MM.1S (cell line): ENCODE measurements at regions not wholly inside any gene's neighbourhood (a gene's known extent, or its start where the extent isn't known, plus 50 kb on each side); places are given as distances from the start of the nearest gene placed in this dataset.

Experiments
- DNase-seq: peaks from one replicate; pipeline ENCODE4 v3.0.0-alpha.2; 2015
- H2AFZ ChIP-seq: fragments of 300-600 bp; sonication (generic); 2 replicates; pipeline ENCODE4 v1.6.0; 2016; ENCODE audit warnings: antibody characterized with exemption, low read length
- H3F3A ChIP-seq: fragments of 300-600 bp; sonication (generic); 2 replicates; pipeline ENCODE4 v1.6.1; 2016; ENCODE audit warnings: mild to moderate bottlenecking, antibody characterized with exemption, low read length, moderate library complexity, mixed read lengths; ENCODE audit not compliant: insufficient read depth
- H3K27ac ChIP-seq: fragments of 300-600 bp; sonication (generic); 2 replicates; pipeline ENCODE4 v1.5.1; 2016; ENCODE audit warnings: mild to moderate bottlenecking, low read length
- H3K27me3 ChIP-seq: fragments of 300-600 bp; sonication (generic); replicated peaks from 2 replicates; pipeline ENCODE4 v1.6.0; 2016; ENCODE audit warnings: low read length; ENCODE audit not compliant: insufficient read depth
- H3K36me3 ChIP-seq: fragments of 300-600 bp; sonication (generic); replicated peaks from 2 replicates; pipeline ENCODE4 v1.6.1; 2016; ENCODE audit warnings: mild to moderate bottlenecking, low read length, mixed read lengths; ENCODE audit not compliant: insufficient read depth
- H3K4me1 ChIP-seq: fragments of 300-600 bp; sonication (generic); 2 replicates; pipeline ENCODE4 v1.6.1; 2016; ENCODE audit warnings: low read length, mixed read lengths
- H3K4me2 ChIP-seq: fragments of 300-600 bp; sonication (generic); 2 replicates; pipeline ENCODE4 v1.6.0; 2016; ENCODE audit warnings: low read depth, low read length
- H3K4me3 ChIP-seq: fragments of 300-600 bp; sonication (generic); 2 replicates; pipeline ENCODE4 v1.5.1; 2016; ENCODE audit warnings: low read length, mixed read lengths
- H3K79me2 ChIP-seq: fragments of 300-600 bp; sonication (generic); 2 replicates; pipeline ENCODE4 v1.6.1; 2016; ENCODE audit warnings: mixed run types, low read length, mixed read lengths
- H3K9ac ChIP-seq: fragments of 300-600 bp; sonication (generic); 2 replicates; pipeline ENCODE4 v1.6.1; 2016; ENCODE audit warnings: low read length, mixed read lengths
- H3K9me2 ChIP-seq: fragments of 300-600 bp; sonication (generic); replicated peaks from 2 replicates; pipeline ENCODE4 v1.6.1; 2016; ENCODE audit warnings: mild to moderate bottlenecking, low read length, mixed read lengths; ENCODE audit not compliant: insufficient read depth
- H3K9me3 ChIP-seq: fragments of 300-600 bp; sonication (generic); replicated peaks from 2 replicates; pipeline ENCODE4 v1.6.1; 2016; ENCODE audit warnings: mild to moderate bottlenecking, low read length, mixed read lengths; ENCODE audit not compliant: insufficient read depth
- H4K20me1 ChIP-seq: fragments of 300-600 bp; sonication (generic); 2 replicates; pipeline ENCODE4 v1.6.1; 2016; ENCODE audit warnings: mild to moderate bottlenecking, low read length, moderate library complexity, mixed read lengths; ENCODE audit not compliant: insufficient read depth
- EZH2 ChIP-seq: fragments of 300-600 bp; sonication (generic); optimal IDR thresholded peaks from 2 replicates; pipeline ENCODE3; 2017; ENCODE audit warnings: low read depth, mild to moderate bottlenecking, antibody characterized with exemption, low read length, mixed read lengths
- EZH2phosphoT487 ChIP-seq: fragments of 300-600 bp; sonication (generic); IDR thresholded peaks from 2 replicates; pipeline ENCODE4 v1.6.1; 2018; ENCODE audit warnings: antibody characterized with exemption, low read length
- TF ChIP-seq, protein P1 (sequence below): fragments of 300-600 bp; sonication (generic); IDR thresholded peaks from 2 replicates; pipeline ENCODE4 v1.5.1; 2016; ENCODE audit warnings: antibody characterized with exemption, low read length, mixed read lengths

DNA sequence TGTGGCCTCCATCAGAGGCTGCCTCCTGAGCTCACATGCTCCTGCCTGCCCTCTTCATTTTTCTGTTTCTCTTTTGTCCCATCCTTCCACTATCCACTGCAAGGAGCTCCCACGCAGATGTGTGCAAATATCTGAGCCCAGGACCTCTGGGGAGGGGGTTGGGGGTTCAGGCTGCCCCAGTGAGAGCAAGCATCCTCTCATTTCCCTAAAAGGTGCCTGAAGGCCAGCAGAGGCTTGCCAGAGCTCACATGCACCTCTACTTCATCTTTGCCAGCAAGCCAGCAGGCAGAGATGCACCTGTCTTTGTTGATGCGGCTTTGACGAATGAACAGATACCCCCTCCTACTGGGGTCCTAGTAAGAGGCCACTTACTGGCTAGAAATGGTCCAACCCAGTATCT, 128.8 kb downstream of the FGF9 start:
- H3K9me2 ChIP-seq = no peaks in the 10 kb centered on the region
- DNase-seq = no peak
- H3F3A ChIP-seq = no peaks in the 10 kb centered on the region
- H4K20me1 ChIP-seq = no peaks in the 10 kb centered on the region
- H3K9ac ChIP-seq = no peak overlapping the region
- H3K79me2 ChIP-seq = no peaks in the 10 kb centered on the region
- H2AFZ ChIP-seq = no peak overlapping the region
- H3K4me1 ChIP-seq = no peaks in the 10 kb centered on the region
- H3K9me3 ChIP-seq = no peaks in the 10 kb centered on the region
- H3K4me3 ChIP-seq = no peak overlapping the region
- H3K4me2 ChIP-seq = no peak overlapping the region
- no peak for TF ChIP-seq EZH2
- TF ChIP-seq, protein P1, sequence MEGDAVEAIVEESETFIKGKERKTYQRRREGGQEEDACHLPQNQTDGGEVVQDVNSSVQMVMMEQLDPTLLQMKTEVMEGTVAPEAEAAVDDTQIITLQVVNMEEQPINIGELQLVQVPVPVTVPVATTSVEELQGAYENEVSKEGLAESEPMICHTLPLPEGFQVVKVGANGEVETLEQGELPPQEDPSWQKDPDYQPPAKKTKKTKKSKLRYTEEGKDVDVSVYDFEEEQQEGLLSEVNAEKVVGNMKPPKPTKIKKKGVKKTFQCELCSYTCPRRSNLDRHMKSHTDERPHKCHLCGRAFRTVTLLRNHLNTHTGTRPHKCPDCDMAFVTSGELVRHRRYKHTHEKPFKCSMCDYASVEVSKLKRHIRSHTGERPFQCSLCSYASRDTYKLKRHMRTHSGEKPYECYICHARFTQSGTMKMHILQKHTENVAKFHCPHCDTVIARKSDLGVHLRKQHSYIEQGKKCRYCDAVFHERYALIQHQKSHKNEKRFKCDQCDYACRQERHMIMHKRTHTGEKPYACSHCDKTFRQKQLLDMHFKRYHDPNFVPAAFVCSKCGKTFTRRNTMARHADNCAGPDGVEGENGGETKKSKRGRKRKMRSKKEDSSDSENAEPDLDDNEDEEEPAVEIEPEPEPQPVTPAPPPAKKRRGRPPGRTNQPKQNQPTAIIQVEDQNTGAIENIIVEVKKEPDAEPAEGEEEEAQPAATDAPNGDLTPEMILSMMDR = no peak
- TF ChIP-seq EZH2phosphoT487 = no peak
- H3K27ac ChIP-seq = no peak overlapping the region
- no peaks in the 10 kb centered on the region for H3K36me3 ChIP-seq
- H3K27me3 ChIP-seq = no peaks in the 10 kb centered on the region

DNA sequence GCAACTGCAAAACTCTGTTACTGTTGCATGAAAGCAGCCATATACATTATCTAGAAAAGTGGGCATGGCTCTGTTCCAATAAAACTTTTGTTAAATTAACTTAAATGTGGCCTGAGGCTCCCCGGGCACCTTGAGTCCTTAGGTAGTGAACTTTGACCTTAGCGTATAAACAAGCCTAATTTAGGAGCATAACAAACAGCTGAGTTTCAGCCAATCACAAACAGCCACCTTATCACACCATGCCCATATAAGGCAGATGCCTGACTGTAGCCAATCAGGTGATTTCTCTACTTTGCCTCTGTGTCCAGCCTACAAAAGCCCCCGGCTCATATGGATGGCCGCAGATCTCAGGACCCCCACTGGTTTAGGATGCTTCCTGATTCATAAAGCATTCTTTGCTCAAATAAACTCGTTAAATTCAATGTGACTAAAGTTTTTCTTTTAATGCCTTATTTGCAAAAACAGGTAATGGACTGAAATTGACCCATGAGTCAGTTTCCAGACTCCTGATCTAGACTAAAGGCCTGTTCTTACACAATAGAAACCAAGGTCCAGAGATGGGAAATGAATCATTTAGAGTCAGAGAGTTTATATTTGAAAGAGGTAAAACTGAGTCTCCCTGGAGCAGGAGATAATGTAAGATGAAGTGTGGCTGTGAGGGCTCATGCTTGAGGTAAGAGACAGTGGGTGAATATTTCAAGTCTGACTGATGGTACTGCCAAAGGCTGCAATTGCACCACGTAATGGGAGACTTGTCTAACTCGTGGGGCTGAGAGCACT, 130.2 kb downstream of the FGF9 start:
- no peak overlapping the region for H3K4me3 ChIP-seq
- no peaks in the 10 kb centered on the region for H4K20me1 ChIP-seq
- no peaks in the 10 kb centered on the region for H3K9me3 ChIP-seq
- no peaks in the 10 kb centered on the region for H3F3A ChIP-seq
- no peak overlapping the region for H3K4me2 ChIP-seq
- no peaks in the 10 kb centered on the region for H3K9me2 ChIP-seq
- H3K27ac ChIP-seq = no peak overlapping the region
- H3K36me3 ChIP-seq = no peaks in the 10 kb centered on the region
- no peaks in the 10 kb centered on the region for H3K79me2 ChIP-seq
- no peaks in the 10 kb centered on the region for H3K4me1 ChIP-seq
- DNase-seq = no peak
- H2AFZ ChIP-seq = no peak overlapping the region
- no peak overlapping the region for H3K9ac ChIP-seq
- no peaks in the 10 kb centered on the region for H3K27me3 ChIP-seq
- TF ChIP-seq, protein P1 = no peak
- no peak for TF ChIP-seq EZH2phosphoT487
- no peak for TF ChIP-seq EZH2

DNA sequence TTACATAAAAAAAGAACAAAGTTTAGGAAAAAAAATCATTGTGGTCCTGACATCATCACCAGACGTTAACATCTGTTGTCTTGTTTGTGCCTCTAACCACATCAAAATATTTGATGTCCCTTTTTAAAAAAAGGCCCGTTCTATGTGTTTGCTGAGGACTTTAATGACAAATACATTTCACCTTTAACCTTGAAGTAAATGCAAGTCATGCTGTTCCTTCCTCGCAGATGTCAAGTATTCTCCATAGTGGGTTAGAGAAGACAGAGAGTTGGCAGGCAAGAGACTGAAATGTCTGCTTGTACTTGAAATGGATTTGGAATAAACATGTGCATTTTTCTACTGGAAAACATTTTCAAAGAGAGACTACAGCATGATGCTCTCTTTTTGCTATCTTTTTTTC, 134.9 kb downstream of the FGF9 start:
- no peak for DNase-seq

DNA sequence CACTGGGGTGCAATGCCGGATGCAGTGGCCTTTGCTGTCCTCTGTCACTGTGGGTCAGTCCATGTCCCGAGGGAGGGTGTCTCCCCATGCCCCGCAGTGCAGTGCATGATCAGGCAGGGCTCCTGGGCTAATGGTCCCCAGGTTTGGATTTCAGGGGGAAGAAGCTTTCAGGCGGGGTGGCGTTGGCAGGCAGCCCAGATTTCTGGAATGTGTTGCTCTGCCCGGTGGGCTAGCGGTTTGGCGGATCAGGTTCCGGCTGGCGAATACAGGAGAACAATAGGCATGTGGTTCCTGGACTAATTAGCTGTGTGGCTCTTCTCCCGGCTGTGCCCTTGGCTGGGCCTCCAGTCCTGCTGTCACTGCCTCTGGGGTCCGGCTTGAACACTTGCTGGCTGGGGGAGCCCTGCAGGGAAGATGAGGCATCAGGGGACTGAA, 141.3 kb downstream of the FGF9 start:
- no peaks in the 10 kb centered on the region for H3K9me3 ChIP-seq
- no peak for DNase-seq
- H3K27me3 ChIP-seq = no peaks in the 10 kb centered on the region
- H3K4me3 ChIP-seq = no peak overlapping the region
- no peak overlapping the region for H3K9ac ChIP-seq
- no peak overlapping the region for H3K27ac ChIP-seq
- H3K36me3 ChIP-seq = no peaks in the 10 kb centered on the region
- TF ChIP-seq EZH2 (no peak), EZH2phosphoT487 (no peak)
- TF ChIP-seq, protein P1 = no peak
- no peak overlapping the region for H3K4me2 ChIP-seq
- H3K79me2 ChIP-seq = no peaks in the 10 kb centered on the region
- H3K4me1 ChIP-seq = no peaks in the 10 kb centered on the region
- H3F3A ChIP-seq = no peaks in the 10 kb centered on the region
- H3K9me2 ChIP-seq = no peaks in the 10 kb centered on the region
- no peak overlapping the region for H2AFZ ChIP-seq
- H4K20me1 ChIP-seq = no peaks in the 10 kb centered on the region

More for the DNA sequence above, 134.9 kb downstream of the FGF9 start:
- no peaks in the 10 kb centered on the region for H3K79me2 ChIP-seq
- no peaks in the 10 kb centered on the region for H3K27me3 ChIP-seq
- no peaks in the 10 kb centered on the region for H3F3A ChIP-seq
- H3K4me2 ChIP-seq = no peak overlapping the region
- H3K36me3 ChIP-seq = no peaks in the 10 kb centered on the region
- no peaks in the 10 kb centered on the region for H3K4me1 ChIP-seq
- no peaks in the 10 kb centered on the region for H4K20me1 ChIP-seq
- no peak overlapping the region for H2AFZ ChIP-seq
- no peak overlapping the region for H3K4me3 ChIP-seq
- no peak overlapping the region for H3K27ac ChIP-seq
- no peak overlapping the region for H3K9ac ChIP-seq
- H3K9me2 ChIP-seq = no peaks in the 10 kb centered on the region
- TF ChIP-seq EZH2 = no peak
- no peaks in the 10 kb centered on the region for H3K9me3 ChIP-seq
